ENCODE measurements at regions not wholly inside any gene's neighbourhood (a gene's known extent, or its start where the extent isn't known, plus 50 kb on each side); places are given as distances from the start of the nearest gene placed in this dataset.

- no peak for DNase-seq
- Histone ChIP-seq H3K36me3 (no peaks in the 10 kb centered on the region), H3K27ac (no peak overlapping the region), H3K9me3 (no peaks in the 10 kb centered on the region), H3K4me3 (no peak overlapping the region), H3K27me3 (no peaks in the 10 kb centered on the region), H3K4me1 (no peaks in the 10 kb centered on the region)
- intact Hi-C loops (cut with DNase I) = no loop called here
- 91 to 100% methylated on average over 1 of the region's 1 CpG for whole genome bisulfite sequencing, 2 donors
- TF ChIP-seq, protein P1, sequence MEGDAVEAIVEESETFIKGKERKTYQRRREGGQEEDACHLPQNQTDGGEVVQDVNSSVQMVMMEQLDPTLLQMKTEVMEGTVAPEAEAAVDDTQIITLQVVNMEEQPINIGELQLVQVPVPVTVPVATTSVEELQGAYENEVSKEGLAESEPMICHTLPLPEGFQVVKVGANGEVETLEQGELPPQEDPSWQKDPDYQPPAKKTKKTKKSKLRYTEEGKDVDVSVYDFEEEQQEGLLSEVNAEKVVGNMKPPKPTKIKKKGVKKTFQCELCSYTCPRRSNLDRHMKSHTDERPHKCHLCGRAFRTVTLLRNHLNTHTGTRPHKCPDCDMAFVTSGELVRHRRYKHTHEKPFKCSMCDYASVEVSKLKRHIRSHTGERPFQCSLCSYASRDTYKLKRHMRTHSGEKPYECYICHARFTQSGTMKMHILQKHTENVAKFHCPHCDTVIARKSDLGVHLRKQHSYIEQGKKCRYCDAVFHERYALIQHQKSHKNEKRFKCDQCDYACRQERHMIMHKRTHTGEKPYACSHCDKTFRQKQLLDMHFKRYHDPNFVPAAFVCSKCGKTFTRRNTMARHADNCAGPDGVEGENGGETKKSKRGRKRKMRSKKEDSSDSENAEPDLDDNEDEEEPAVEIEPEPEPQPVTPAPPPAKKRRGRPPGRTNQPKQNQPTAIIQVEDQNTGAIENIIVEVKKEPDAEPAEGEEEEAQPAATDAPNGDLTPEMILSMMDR (IDR thresholded peaks at IDR 0.05) = no peak
- TF ChIP-seq POLR2A (IDR thresholded peaks at IDR 0.05) = no peak
These were observed 181.8 kb downstream of the HS3ST3B1 start for GRCh38 chr17:14482715-14483114.

- no peaks in the 10 kb centered on the region for H3K9me3 ChIP-seq
- no peak for DNase-seq
- no peak overlapping the region for H3K27ac ChIP-seq
- 63 to 93% methylated on average over 1 of the region's 1 CpG for WGBS, 2 donors
- no peaks in the 10 kb centered on the region for H3K27me3 ChIP-seq
- no peaks in the 10 kb centered on the region for H3K4me1 ChIP-seq
- no peak overlapping the region for H3K4me3 ChIP-seq
- no peak for TF ChIP-seq POLR2A (IDR thresholded peaks at IDR 0.05)
- TF ChIP-seq, protein P1 (IDR thresholded peaks at IDR 0.05) = no peak
- intact Hi-C loops (cut with DNase I) = no loop called here
- no peaks in the 10 kb centered on the region for H3K36me3 ChIP-seq
These were observed 180.8 kb downstream of the HS3ST3B1 start for GRCh38 chr17:14481664-14482063.

DNA sequence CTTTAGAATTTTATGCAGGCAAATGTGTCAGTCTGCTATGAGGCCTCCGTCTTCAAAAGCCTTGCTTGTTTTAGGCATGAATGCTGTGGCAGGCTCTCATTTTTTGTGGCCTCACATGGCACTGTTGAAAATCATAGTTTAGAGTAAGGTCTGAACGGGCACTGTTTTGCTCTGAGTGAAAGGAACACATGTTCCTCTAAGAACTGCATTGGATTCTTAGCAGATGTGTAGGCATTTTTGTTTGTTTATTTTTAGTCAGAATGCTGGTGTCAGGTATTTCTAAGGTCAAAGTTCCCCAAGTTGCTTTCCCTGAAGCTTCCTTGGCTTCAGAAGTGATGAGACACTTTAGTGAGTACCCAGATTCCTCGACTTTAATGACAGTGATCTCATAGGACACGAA lies 173.7 kb downstream of the HS3ST3B1 start:
- WGBS, 2 donors = 83 to 85% methylated on average over 4 of the region's 4 CpGs
- TF ChIP-seq, protein P1 (IDR thresholded peaks at IDR 0.05) = no peak
- no peak for TF ChIP-seq POLR2A (IDR thresholded peaks at IDR 0.05)
- Histone ChIP-seq H3K27ac (no peak overlapping the region), H3K4me1 (peaks cover 0 to 15% (median 11%) of the 10 kb centered on the region in 3 donors), H3K36me3 (no peaks in the 10 kb centered on the region), H3K4me3 (no peak overlapping the region), H3K27me3 (no peaks in the 10 kb centered on the region), H3K9me3 (no peaks in the 10 kb centered on the region)
- intact Hi-C loops (cut with DNase I) = no loop called here
- DNase-seq = no peak

DNA sequence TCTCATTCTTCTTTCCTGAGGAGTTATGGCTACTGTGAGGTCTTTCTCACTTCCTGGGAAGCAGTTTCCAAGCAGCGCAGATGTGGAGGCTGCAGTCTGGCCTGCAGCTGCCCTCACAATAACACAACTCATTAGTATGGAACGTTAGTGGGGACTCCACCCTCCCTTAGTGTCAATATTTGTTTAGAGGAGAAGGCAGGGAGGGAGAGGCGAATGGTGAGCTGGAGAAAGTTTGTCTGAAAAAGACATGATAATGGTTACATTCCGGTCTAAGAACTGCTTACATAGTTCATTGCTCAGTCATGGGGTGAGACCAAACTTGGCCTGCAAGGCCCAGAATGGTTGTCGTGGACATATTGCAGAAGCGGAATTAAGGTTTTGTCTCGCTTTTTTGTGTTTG lies 170.2 kb downstream of the HS3ST3B1 start:
- intact Hi-C loops (cut with DNase I) = no loop called here
- Histone ChIP-seq H3K27me3 (no peaks in the 10 kb centered on the region), H3K4me3 (no peak overlapping the region), H3K4me1 (peaks cover 0 to 20% (median 11%) of the 10 kb centered on the region in 3 donors), H3K36me3 (no peaks in the 10 kb centered on the region), H3K27ac (peak overlapping the region in 1 of 4 donors; percentile 28), H3K9me3 (no peaks in the 10 kb centered on the region)
- DNase-seq = no peak
- TF ChIP-seq, protein P1 (IDR thresholded peaks at IDR 0.05) = no peak
- TF ChIP-seq POLR2A (IDR thresholded peaks at IDR 0.05) = no peak
- 35 to 38% methylated on average over 7 of the region's 7 CpGs for WGBS, 2 donors

DNA sequence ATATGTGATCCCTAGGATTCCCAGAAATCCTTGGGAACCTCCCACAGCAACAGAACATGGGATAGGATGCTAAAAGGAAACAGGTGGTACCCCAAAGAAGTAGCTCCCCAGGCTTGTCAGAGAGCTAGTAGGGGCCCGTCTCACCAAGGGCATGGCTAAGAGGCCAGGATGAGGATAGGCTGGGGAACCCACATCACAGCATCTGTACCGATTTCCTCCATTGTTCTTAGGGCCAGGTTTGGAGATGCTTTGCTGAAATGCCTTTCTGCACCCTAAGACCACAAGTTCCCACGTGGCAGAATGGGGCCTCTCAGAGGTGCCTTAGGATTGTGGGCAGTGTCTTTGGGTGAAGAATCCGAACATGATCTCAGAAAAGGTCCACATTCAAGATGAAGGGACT lies 169.5 kb downstream of the HS3ST3B1 start:
- peaks cover 0 to 22% (median 11%) of the 10 kb centered on the region in 3 donors for H3K4me1 ChIP-seq
- intact Hi-C loops (cut with DNase I) = no loop called here
- H3K27me3 ChIP-seq = no peaks in the 10 kb centered on the region
- peak overlapping the region in 2 of 4 donors; percentile 21 to 28 for H3K27ac ChIP-seq
- no peaks in the 10 kb centered on the region for H3K9me3 ChIP-seq
- H3K36me3 ChIP-seq = no peaks in the 10 kb centered on the region
- H3K4me3 ChIP-seq = no peak overlapping the region
- DNase-seq = no peak
- 63 to 100% methylated on average over 1 to 2 of the region's 4 CpGs for WGBS, 2 donors
- no peak for TF ChIP-seq POLR2A (IDR thresholded peaks at IDR 0.05)
- TF ChIP-seq, protein P1 (IDR thresholded peaks at IDR 0.05) = no peak
